Fibroblast of mammary gland (primary cell): ENCODE measurements at regions not wholly inside any gene's neighbourhood (a gene's known extent, or its start where the extent isn't known, plus 50 kb on each side); places are given as distances from the start of the nearest gene placed in this dataset.
"Not testable (repeated sequence)": the region's sequence is repeated elsewhere in the genome, so short reads cannot be mapped to it uniquely, and the experiment has no call there.

Experiments used
- DNase-seq: peaks from one replicate; pipeline ENCODE4 v3.0.0-alpha.2; 2010; ENCODE audit warnings: low read depth
- H3K4me3 ChIP-seq: 2 replicates; pipeline ENCODE4 v1.5.1; 2011; ENCODE audit warnings: low read depth, mild to moderate bottlenecking, low read length, moderate library complexity; ENCODE audit not compliant: control insufficient read depth
- CTCF ChIP-seq: conservative IDR thresholded peaks from 2 replicates; pipeline ENCODE4 v1.5.1; 2011; ENCODE audit warnings: low read depth, low read length, inconsistent platforms; ENCODE audit not compliant: control insufficient read depth, insufficient read depth

DNA sequence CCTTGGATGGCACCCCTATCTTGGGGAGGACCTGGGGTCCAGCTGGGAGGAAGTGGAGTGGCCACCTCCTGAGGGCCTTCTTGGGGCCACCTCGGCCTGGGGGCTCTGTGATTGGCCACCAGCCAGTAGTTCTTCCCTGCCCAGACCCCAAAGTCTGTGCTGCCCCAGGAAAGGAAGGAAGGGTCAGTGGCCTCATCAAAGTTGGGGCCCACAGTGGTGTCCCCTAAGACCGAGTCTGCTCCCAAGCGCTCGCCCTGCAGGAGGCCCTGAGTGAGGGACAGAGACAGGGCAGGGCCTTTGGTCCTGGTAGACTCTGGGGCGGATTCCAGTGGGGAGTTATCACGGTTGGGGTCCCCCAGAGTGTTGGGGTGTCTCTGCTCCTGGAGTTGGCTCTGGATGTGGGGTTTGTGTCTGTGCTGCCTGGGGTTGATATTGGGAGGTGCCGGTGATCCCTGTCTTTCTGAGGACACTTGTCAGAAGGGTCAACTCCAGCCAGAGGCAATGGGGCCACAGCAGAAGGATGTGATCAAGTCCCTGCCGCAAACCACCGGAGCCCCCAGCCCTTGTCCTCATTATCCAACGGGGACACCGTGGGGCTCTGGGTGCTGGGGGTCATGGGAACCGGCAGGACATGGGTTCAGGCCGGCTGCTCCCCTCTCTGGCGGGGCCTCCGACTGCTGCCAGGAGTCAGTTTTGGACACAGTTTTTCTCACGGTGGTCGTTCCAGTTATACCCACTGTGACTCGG, 364.3 kb downstream of the TMEM121 start:
- no peak for TF ChIP-seq CTCF
- DNase-seq: no peak
- no peak overlapping the region for H3K4me3 ChIP-seq

GRCh38 chr14:105891221-105891602, 364.8 kb downstream of the TMEM121 start:
- no peak overlapping the region for H3K4me3 ChIP-seq
- no peak for TF ChIP-seq CTCF
- no peak for DNase-seq

- TF ChIP-seq CTCF: no peak
- no peak overlapping the region for H3K4me3 ChIP-seq
- DNase-seq: no peak
Observed at GRCh38 chr14:105891631-105892452, 365.5 kb downstream of the TMEM121 start.

GRCh38 chr14:105892453-105893441, 366.4 kb downstream of the TMEM121 start:
- H3K4me3 ChIP-seq, DNase-seq: not testable (repeated sequence)

- DNase-seq: not testable (repeated sequence)
Observed at GRCh38 chr14:105893686-105894085, 367.3 kb downstream of the TMEM121 start.

DNA sequence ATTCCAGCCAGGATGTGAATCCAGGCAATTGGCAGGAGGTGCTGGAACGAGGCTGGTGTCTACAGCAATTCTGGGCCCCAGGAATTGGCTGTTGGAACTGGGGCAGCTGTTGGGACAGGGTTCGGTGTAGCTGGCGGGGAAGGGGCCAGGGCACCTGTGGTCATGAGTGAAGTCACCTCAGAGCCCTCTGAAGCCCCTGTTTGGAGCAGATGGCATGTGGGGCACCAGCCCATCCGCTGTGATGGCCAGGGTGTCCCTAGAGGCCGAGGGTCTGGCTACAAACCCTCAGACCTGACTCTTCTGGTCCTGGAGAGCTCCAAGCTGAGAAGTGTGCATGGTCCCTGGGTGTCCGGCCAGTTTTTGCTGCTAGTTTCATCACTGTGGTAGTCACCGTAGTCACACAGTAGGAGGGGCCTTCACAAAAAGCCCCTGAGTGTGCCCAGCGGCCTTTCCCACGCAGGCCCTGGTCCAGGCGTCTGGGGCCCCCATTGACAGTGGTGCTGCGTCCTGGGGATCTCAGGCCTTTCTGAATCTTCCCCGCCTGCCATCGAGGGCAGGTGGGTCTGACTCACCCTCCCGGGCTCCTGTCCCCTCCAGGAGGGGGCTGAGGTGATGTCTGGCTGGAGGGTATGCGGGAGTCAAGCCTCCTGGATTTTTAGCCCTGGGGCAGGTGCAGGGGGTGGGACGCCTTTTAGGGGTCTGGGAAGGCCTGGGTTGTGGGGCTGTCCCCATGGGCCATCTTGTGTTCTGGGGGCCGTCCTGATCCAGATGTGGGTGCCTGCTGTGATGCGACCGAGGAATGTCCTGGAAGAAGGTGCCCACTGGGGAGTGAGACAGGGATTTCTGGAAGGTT, 368.0 kb downstream of the TMEM121 start:
- DNase-seq: no peak
- TF ChIP-seq CTCF: no peak
- no peak overlapping the region for H3K4me3 ChIP-seq

More at GRCh38 chr14:105893686-105894085, 367.3 kb downstream of the TMEM121 start:
- not testable (repeated sequence) for H3K4me3 ChIP-seq
